Activated naive CD4-positive, alpha-beta T cell treated with anti-CD3 and anti-CD28 coated beads, Interleukin-2, amount 10 ng/mL, durations not matched to agents 7 days and 5 days (primary cell): ENCODE measurements at regions not wholly inside any gene's neighbourhood (a gene's known extent, or its start where the extent isn't known, plus 50 kb on each side); places are given as distances from the start of the nearest gene placed in this dataset.
"Not testable (repeated sequence)": the region's sequence is repeated elsewhere in the genome, so short reads cannot be mapped to it uniquely, and the experiment has no call there.

Source experiments
- CTCF ChIA-PET: fragments of 350-600 bp; sonication (Branson Sonifier 250); formaldehyde crosslinking; loops from one replicate; lab custom pipeline; 2021; ENCODE audit warnings: antibody characterized with exemption; lab: Charles Lee
- DNase-seq: peaks from one replicate; pipeline ENCODE4 v3.0.0-alpha.2; 2020
- H3K27ac Mint-ChIP-seq: one replicate; pipeline ENCODE4 v1.8.0; 2021; ENCODE audit warnings: mild to moderate bottlenecking, moderate library complexity, mixed read lengths
- H3K27me3 Mint-ChIP-seq: one replicate; pipeline ENCODE4 v1.8.0; 2021; ENCODE audit warnings: mild to moderate bottlenecking, mixed read lengths
- H3K36me3 Mint-ChIP-seq: one replicate; pipeline ENCODE4 v1.8.0; 2021; ENCODE audit warnings: mixed read lengths
- H3K4me1 Mint-ChIP-seq: one replicate; pipeline ENCODE4 v1.8.0; 2021; ENCODE audit warnings: mixed read lengths
- H3K4me3 Mint-ChIP-seq: one replicate; pipeline ENCODE4 v1.8.0; 2021; ENCODE audit warnings: mild to moderate bottlenecking, moderate library complexity, mixed read lengths
- H3K9me3 Mint-ChIP-seq: one replicate; pipeline ENCODE4 v1.8.0; 2021; ENCODE audit warnings: mixed read lengths

DNA sequence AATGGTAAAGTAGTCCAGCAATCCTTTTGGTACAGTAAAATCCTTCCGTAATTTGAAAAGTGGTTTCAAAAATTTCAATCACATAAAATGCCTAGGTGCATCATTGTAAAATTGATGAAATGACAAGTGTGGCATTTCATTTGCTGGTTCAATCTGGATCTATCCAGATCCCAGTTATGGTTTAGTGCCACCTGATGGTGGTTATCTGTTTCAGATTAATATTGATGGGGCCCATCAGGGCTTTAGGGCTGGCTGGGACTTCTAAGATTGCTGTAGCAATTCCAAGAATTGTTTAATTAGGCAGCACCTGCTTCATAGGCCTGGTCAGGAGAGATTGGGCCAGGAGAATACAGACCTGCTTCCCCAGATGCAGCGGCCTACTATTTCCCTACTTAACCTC lies 55.5 kb upstream of the PIK3C3 start:
- Mint-ChIP-seq H3K9me3 (peaks cover 4% of the 10 kb centered on the region), H3K4me3 (no peak overlapping the region), H3K27ac (no peak overlapping the region), H3K4me1 (no peaks in the 10 kb centered on the region), H3K36me3 (no peaks in the 10 kb centered on the region), H3K27me3 (no peaks in the 10 kb centered on the region)
- CTCF ChIA-PET = no interaction called here
- DNase-seq = no peak

DNA sequence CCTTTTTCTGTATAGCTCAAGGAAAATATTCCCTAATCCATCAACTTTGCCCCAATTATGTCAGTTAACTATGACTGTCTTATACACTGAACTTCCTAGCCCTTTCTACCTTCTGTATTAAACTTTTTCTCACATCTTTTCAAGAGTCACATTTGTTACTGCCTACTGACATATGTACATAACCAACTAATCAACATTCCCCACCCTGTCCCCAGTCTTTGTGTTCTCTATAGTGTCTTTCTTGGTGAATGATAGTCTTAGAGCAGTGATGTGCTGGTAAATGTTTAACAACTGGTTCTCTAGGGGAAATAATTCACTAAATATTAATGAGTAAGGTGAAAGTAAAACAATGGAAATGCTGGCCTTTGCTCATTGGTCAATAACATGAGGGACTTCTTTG lies 61.6 kb upstream of the PIK3C3 start:
- CTCF ChIA-PET = interaction anchor here (2.2 kb wide), 1 partner anchor 12 kb away, joined by 5 read pairs; no protein-coding TSS in a partner anchor
- no peaks in the 10 kb centered on the region for H3K36me3 Mint-ChIP-seq
- peaks cover 3% of the 10 kb centered on the region for H3K27me3 Mint-ChIP-seq
- no peak overlapping the region for H3K4me3 Mint-ChIP-seq
- DNase-seq = no peak
- H3K4me1 Mint-ChIP-seq = no peaks in the 10 kb centered on the region
- peaks cover 4% of the 10 kb centered on the region for H3K9me3 Mint-ChIP-seq
- H3K27ac Mint-ChIP-seq = no peak overlapping the region

DNA sequence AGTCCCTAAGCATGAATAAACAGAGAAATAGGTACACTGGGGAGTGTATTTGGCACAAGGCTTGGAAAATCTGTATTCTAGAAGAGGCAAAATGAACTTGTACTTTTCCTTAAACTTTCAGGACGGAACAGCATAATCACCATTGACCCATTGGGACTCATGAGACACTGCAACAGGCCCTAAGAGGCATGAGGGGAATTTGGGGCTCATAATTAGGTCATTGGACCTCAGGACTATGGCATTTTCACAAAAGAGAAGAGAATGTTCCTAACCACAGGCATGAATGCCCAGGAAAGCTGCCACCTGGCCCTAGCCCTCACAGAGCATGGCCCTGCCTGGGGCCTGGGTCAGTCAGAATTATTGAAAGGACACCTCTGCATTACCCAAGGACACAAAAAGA lies 67.9 kb upstream of the PIK3C3 start:
- DNase-seq = no peak
- Mint-ChIP-seq H3K27ac (no peak overlapping the region), H3K27me3 (no peaks in the 10 kb centered on the region), H3K4me3 (no peak overlapping the region), H3K9me3 (no peaks in the 10 kb centered on the region), H3K4me1 (no peaks in the 10 kb centered on the region), H3K36me3 (no peaks in the 10 kb centered on the region)
- CTCF ChIA-PET = no interaction called here

DNA sequence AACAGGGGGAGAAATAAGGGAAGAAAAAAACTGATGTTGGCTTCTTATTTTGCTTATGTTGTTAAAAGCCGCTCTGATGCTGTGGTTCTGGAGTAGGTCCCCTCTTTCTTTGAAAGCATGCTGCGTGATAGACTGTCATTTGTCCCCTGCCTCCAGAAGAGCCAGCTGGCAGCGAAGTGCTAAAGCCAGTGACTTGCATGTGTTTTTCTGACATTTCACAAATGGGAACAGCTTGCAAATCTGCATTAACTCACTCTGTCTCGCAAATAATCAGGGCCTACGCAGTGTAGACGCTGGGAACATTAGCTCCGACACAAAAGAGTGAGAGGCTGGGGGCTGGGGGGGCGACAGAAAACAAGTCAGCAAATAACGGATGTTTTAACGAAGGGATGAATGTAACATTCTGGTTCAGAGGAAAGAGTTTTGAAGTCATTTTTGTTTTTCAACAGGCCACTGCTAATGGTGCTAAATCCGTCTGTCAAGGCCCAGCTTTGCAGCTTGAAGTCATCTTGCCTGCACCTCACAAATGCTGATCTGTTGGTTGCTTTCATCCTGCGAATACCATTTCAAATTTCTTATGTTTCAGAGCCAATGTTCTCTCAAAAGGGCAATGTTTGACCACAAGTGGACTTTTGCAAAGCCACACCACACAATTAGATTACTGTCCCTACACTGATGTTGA lies 68.8 kb upstream of the PIK3C3 start:
- H3K4me1 Mint-ChIP-seq = no peaks in the 10 kb centered on the region
- DNase-seq = no peak
- H3K9me3 Mint-ChIP-seq = no peaks in the 10 kb centered on the region
- H3K27me3 Mint-ChIP-seq = no peaks in the 10 kb centered on the region
- no peak overlapping the region for H3K4me3 Mint-ChIP-seq
- H3K27ac Mint-ChIP-seq = no peak overlapping the region
- no peaks in the 10 kb centered on the region for H3K36me3 Mint-ChIP-seq
- CTCF ChIA-PET = no interaction called here

DNA sequence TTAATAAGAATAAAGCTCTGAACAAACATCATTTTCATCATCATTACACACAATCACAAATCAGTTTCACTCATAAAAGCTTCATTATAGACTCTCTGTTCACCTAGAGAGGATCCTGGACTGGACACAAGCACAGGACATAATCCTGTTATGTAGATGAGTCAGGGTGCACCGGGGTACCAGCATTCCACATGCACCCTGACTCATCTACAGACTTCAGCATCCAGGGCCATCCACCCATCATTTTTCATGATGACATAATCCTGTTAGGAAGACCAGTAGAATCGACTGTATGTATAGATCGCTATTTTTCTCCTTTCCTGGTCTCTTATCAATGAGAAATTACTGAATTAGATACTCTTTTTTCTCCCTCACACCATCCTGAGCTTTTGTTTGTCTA lies 73.7 kb upstream of the PIK3C3 start:
- no peaks in the 10 kb centered on the region for H3K9me3 Mint-ChIP-seq
- CTCF ChIA-PET = no interaction called here
- no peak overlapping the region for H3K4me3 Mint-ChIP-seq
- DNase-seq = no peak
- H3K4me1 Mint-ChIP-seq = no peaks in the 10 kb centered on the region
- H3K27me3 Mint-ChIP-seq = no peaks in the 10 kb centered on the region
- H3K27ac Mint-ChIP-seq = no peak overlapping the region
- no peaks in the 10 kb centered on the region for H3K36me3 Mint-ChIP-seq

DNA sequence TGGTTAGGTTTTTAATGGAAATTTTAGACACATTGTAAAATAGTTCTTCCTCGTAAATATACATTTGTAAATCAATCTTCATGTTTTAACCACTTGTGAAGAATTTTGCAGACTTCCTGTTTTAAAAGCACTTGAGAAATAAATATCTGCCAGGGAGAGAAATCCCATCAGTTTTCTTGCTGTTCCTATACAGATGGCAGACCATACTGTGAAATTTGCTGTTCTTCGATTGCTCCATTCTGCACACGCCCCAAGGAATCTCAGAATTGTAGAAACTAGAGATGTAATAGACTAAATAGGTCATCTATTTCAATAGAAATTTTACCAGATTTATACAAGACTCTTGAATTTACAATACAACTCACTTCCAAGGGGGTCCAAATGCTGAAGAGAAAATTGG lies 75.8 kb upstream of the PIK3C3 start:
- H3K4me1 Mint-ChIP-seq = no peaks in the 10 kb centered on the region
- H3K4me3 Mint-ChIP-seq = no peak overlapping the region
- CTCF ChIA-PET = no interaction called here
- no peaks in the 10 kb centered on the region for H3K9me3 Mint-ChIP-seq
- no peaks in the 10 kb centered on the region for H3K27me3 Mint-ChIP-seq
- H3K27ac Mint-ChIP-seq = no peak overlapping the region
- no peak for DNase-seq
- no peaks in the 10 kb centered on the region for H3K36me3 Mint-ChIP-seq

DNA sequence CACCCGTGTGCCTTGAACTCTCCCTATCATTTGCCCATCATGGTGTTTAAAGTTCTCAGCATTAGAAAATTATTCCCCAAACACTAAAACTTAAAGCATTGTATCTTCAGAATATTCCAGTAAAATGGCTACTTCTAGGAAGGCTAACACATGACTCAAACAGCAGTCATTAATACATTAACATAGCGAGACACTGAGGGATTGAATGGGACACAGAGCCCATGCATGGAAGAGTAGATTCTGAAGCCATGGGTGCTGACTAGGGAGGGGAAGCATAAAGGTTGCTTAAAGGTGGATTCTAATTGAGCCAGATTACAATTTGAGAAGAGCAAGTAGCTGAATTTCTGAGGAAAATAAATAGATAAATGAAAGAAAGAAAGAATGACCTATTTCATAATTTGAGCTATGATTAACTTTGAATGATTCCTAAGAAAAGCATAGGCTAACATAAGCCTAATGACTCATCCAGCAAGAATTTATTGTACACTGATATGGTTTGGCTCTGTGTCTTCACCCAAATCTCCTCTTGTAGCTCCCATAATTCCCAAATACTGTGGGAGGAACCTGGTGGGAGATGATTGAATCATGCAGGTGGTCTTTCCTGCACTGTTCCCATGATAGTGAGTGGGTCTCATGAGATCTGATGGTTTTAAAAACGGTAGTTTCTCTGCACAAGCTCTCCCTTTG lies 79.8 kb upstream of the PIK3C3 start:
- no peak for DNase-seq
- H3K4me3 Mint-ChIP-seq = no peak overlapping the region
- no peaks in the 10 kb centered on the region for H3K27me3 Mint-ChIP-seq
- no peaks in the 10 kb centered on the region for H3K4me1 Mint-ChIP-seq
- no peaks in the 10 kb centered on the region for H3K9me3 Mint-ChIP-seq
- CTCF ChIA-PET = no interaction called here
- H3K36me3 Mint-ChIP-seq = no peaks in the 10 kb centered on the region
- no peak overlapping the region for H3K27ac Mint-ChIP-seq

DNA sequence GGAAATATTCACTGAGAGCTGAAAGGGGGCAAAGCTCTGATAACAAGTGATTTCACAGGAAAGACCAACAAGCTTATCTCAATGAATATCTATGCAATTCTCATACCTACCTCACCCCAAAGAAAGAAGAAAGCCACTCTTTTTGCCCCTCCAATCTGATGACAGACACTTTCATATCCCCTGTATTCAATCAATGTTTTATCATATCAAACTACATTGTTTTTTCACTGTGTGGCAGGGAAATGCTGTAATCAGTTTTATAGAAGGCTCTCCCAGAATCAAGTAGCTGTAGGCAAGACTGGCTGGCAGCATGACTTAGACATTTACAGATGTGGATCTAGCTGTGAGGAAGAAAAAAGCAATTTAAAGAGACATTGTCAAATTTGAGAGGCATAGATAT lies 81.3 kb upstream of the PIK3C3 start:
- Mint-ChIP-seq H3K4me1 (no peaks in the 10 kb centered on the region), H3K4me3 (no peak overlapping the region), H3K27ac (no peak overlapping the region), H3K9me3 (no peaks in the 10 kb centered on the region), H3K36me3 (no peaks in the 10 kb centered on the region), H3K27me3 (no peaks in the 10 kb centered on the region)
- DNase-seq = no peak
- CTCF ChIA-PET = no interaction called here

DNA sequence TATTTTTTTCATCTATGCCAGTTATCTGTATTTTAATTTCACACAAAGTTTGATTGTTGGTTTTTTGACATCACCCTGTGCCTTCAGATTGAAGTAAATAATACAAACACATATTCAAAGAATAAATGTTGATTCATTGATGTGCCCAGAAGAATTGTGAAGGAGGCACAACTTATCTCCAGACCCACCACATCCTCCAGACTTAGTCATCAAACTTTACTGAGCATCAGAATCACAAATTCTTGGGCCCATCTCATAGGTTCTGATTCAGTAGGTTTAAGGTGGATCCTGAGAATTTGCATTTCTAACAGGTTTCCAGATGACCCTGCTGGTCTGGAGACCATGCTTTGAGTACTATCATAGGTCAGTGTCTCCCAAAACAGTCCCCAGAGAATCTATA lies 82.8 kb upstream of the PIK3C3 start:
- Mint-ChIP-seq H3K4me3 (no peak overlapping the region), H3K27ac (no peak overlapping the region)

DNA sequence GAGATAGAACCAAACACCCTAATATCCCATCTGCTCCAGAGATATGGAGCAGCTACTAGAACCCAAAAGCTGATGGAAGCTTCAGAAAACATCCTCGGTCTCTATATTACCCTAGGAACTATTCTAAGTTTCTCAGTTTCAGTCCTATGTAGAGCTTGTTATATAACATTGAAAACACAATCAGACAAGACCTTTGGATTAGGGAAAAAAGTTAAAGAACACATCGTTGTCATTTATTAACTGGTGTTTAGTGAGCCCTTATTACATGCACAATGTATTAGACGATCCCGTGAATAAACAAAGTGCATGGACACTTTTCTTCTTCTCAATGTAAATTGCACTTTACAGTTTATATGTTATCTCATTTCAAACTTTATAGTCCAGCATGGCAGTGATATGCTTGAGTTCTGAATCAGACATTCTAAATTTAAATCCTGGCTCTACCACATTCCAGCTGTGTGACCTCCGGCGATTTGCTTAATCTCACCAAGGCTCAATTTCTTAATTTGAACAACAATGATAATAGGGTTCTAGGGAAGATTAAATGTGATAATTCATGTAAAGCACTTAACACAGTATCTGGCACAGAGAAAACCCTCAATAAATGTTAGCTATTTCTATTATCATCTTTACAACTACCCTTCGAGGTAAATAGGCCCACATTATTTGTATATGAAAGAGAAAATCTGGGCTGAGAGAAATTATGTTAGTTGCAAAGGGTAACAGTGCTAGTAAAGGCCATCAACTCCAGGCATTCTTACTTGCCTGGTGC lies 83.6 kb upstream of the PIK3C3 start:
- no peaks in the 10 kb centered on the region for H3K4me1 Mint-ChIP-seq
- no peak overlapping the region for H3K4me3 Mint-ChIP-seq
- H3K36me3 Mint-ChIP-seq = no peaks in the 10 kb centered on the region
- H3K9me3 Mint-ChIP-seq = peaks cover 1% of the 10 kb centered on the region
- DNase-seq = no peak
- CTCF ChIA-PET = no interaction called here
- no peak overlapping the region for H3K27ac Mint-ChIP-seq
- H3K27me3 Mint-ChIP-seq = no peaks in the 10 kb centered on the region

More for the DNA sequence above, 82.8 kb upstream of the PIK3C3 start:
- H3K4me1 Mint-ChIP-seq = no peaks in the 10 kb centered on the region
- H3K9me3 Mint-ChIP-seq = no peaks in the 10 kb centered on the region
- DNase-seq = no peak
- H3K27me3 Mint-ChIP-seq = no peaks in the 10 kb centered on the region
- CTCF ChIA-PET = no interaction called here
- H3K36me3 Mint-ChIP-seq = no peaks in the 10 kb centered on the region

DNA sequence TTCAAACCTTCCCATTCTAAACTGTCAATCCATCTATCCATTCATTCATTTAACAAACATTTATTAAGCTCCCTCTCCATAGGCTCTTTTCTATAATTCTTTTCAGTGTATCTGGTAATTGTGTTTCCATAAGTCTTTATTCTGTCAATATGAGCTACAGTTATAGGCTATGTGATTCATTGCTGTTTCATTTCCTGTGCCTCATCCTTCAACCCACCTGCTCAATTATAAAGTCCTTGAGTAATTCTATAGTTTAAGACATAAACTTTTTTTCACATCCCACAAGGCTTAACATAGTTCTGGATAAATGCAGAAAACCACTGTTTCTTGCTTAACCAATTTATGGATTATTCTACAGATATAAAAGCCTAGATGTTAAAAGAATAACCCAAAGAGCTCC lies 84.2 kb upstream of the PIK3C3 start:
- DNase-seq = no peak
- Mint-ChIP-seq H3K4me1 (no peaks in the 10 kb centered on the region), H3K9me3 (peaks cover 2% of the 10 kb centered on the region), H3K27me3 (no peaks in the 10 kb centered on the region), H3K27ac (no peak overlapping the region), H3K4me3 (no peak overlapping the region), H3K36me3 (no peaks in the 10 kb centered on the region)
- CTCF ChIA-PET = no interaction called here

DNA sequence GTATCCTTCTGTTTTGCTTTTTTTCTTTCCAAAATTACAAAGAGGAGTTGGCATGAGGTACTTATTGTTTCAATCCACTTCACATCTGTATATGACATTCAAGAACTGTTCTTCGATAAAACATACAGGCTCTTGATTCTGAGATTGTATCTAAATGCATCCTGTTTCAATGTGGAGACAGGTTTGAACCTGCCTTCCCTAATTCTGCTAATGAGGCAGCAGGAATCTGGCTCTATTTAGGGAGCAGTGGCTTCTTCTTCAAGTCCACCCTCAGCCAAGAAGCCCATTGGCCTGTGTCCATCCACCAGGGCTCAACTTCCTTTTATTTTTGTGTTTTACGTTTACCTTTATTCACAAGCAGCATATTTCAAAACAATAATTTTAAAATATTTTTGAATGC lies 84.8 kb upstream of the PIK3C3 start:
- DNase-seq = no peak
- no peaks in the 10 kb centered on the region for H3K4me1 Mint-ChIP-seq
- H3K4me3 Mint-ChIP-seq = no peak overlapping the region
- no peaks in the 10 kb centered on the region for H3K27me3 Mint-ChIP-seq
- CTCF ChIA-PET = no interaction called here
- H3K36me3 Mint-ChIP-seq = no peaks in the 10 kb centered on the region
- peaks cover 2% of the 10 kb centered on the region for H3K9me3 Mint-ChIP-seq
- no peak overlapping the region for H3K27ac Mint-ChIP-seq

DNA sequence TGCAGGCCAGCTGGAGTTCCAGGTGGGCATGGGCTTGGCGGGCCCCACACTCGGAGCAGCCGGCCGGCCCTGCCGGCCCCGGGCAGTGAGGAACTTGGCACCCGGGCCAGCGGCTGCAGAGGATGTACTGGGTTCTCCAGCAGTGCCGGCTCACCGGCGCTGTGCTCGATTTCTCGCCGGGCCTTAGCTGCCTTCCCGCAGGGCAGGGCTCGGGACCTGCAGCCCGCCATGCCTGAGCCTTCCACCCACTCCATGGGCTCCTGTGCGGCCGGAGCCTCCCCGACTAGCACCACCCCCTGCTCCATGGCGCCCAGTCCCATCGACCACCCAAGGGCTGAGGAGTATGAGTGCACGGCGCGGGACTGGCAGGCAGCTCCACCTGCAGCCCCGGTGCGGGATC lies 89.2 kb upstream of the PIK3C3 start:
- not testable (repeated sequence) for H3K9me3 Mint-ChIP-seq, H3K4me1 Mint-ChIP-seq, H3K4me3 Mint-ChIP-seq, DNase-seq, H3K27ac Mint-ChIP-seq, H3K36me3 Mint-ChIP-seq, H3K27me3 Mint-ChIP-seq
- CTCF ChIA-PET = interaction anchor here (0.7 kb wide), 1 partner anchor 162 kb away, joined by 4 read pairs; no protein-coding TSS in a partner anchor

DNA sequence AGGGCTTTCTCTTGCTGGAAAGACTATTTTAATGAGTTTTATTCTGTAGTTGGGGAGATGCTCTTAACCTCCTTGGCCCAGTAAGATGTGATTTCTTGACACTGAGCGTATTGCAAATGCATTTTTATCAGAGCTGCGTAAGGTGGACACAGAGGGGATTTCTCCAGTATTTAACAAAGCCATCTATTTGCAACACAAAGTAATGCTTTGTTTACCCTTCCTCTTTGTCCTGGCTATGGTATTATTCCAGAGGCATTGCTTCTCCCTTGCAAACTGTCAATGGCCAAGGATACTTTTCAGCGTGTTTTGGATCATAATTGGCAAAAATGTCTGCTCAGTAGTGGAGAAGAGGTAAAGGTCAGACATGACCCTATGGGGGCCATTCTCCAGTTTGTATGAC lies 90.8 kb upstream of the PIK3C3 start:
- CTCF ChIA-PET = no interaction called here
- Mint-ChIP-seq H3K4me3 (no peak overlapping the region), H3K36me3 (no peaks in the 10 kb centered on the region), H3K27ac (no peak overlapping the region), H3K27me3 (no peaks in the 10 kb centered on the region), H3K9me3 (peaks cover 2% of the 10 kb centered on the region), H3K4me1 (no peaks in the 10 kb centered on the region)
- DNase-seq = no peak

DNA sequence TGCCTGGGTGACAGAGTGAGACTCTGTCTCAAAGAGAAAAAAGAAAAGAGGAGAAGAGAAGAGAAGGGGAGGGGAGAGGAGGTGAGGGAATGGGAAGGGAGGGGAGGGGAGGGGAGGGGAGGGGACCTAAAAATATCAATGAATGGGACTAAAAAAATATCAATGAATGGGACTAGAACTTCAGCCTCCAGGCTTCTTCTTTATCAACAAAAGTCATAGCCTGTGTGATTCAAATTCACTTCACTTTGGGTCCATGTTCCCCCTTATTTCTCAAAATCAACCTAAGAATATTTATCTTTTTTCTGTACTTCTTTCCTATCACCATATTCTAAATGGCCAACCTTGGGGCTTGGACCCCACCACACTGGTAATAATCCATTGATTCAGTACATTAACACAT lies 92.1 kb upstream of the PIK3C3 start:
- Mint-ChIP-seq H3K27me3 (no peaks in the 10 kb centered on the region), H3K27ac (no peak overlapping the region), H3K36me3 (no peaks in the 10 kb centered on the region), H3K9me3 (peaks cover 2% of the 10 kb centered on the region), H3K4me1 (no peaks in the 10 kb centered on the region), H3K4me3 (no peak overlapping the region)
- no peak for DNase-seq
- CTCF ChIA-PET = no interaction called here
